H1 (cell line): ENCODE measurements at regions not wholly inside any gene's neighbourhood (a gene's known extent, or its start where the extent isn't known, plus 50 kb on each side); places are given as distances from the start of the nearest gene placed in this dataset.

Source experiments
- CTCF ChIA-PET: fragments of 300-600 bp; sonication (Branson Sonifier 250); formaldehyde crosslinking; loops from one replicate; lab custom pipeline; 2021; ENCODE audit not compliant: partially characterized antibody; lab: Charles Lee
- POLR2A ChIA-PET: fragments of 300-600 bp; sonication (Branson Sonifier 250); formaldehyde crosslinking; loops from one replicate; lab custom pipeline; 2021; ENCODE audit warnings: inconsistent platforms; ENCODE audit not compliant: partially characterized antibody; lab: Charles Lee
- DNase-seq, 2 experiments: peaks; one replicate each; pipeline versions ENCODE4 v3.0.0 to v3.0.0-alpha.2; 2010 to 2022; ENCODE audit warnings: low spot score in 2 of 2, low read depth in 1 of 2, mixed read lengths in 1 of 2
- FAIRE-seq: peaks from 2 replicates; lab custom pipeline; 2011; peaks lifted over from hg19 to GRCh38; lab: Jason Lieb, UNC
- H2AFZ ChIP-seq: 2 replicates; pipeline ENCODE4 v1.8.1; 2012; ENCODE audit warnings: low read length, inconsistent platforms
- H2AK5ac ChIP-seq: 2 replicates; pipeline ENCODE4 v1.6.1; 2013; ENCODE audit warnings: low read depth, low read length
- H2BK120ac ChIP-seq: replicated peaks from 2 replicates; pipeline ENCODE3; 2013; ENCODE audit warnings: low read depth, low read length, inconsistent platforms
- H2BK12ac ChIP-seq: 2 replicates; pipeline ENCODE4 v1.6.1; 2013; ENCODE audit warnings: low read depth, low read length
- H2BK15ac ChIP-seq: 2 replicates; pipeline ENCODE4 v1.6.1; 2013; ENCODE audit warnings: low read length
- H2BK20ac ChIP-seq: 2 replicates; pipeline ENCODE4 v1.6.1; 2013; ENCODE audit warnings: low read length
- H2BK5ac ChIP-seq: 2 replicates; pipeline ENCODE4 v1.6.1; 2013; ENCODE audit warnings: low read depth, low read length
- H3K14ac ChIP-seq: 2 replicates; pipeline ENCODE4 v1.6.1; 2013; ENCODE audit warnings: inconsistent platforms; ENCODE audit not compliant: insufficient read length
- H3K18ac ChIP-seq: 2 replicates; pipeline ENCODE4 v1.6.1; 2013; ENCODE audit warnings: low read length; ENCODE audit errors: extremely low read depth
- H3K23ac ChIP-seq: 2 replicates; pipeline ENCODE4 v1.6.1; 2013; ENCODE audit warnings: inconsistent platforms; ENCODE audit not compliant: insufficient read length
- H3K23me2 ChIP-seq: 2 replicates; pipeline ENCODE4 v1.6.1; 2013; ENCODE audit warnings: low read depth, low read length
- H3K27ac ChIP-seq: 2 replicates; pipeline ENCODE4 v1.6.1; 2011; ENCODE audit warnings: low read depth, low read length, inconsistent platforms
- H3K27me3 ChIP-seq, 4 experiments: replicated peaks in 1 of 4; 1 replicate in 1 of 4; 2 replicates in 3 of 4; pipeline versions ENCODE4 v1.6.1 to v1.8.1; 2011 to 2013; ENCODE audit warnings: low read length in 3 of 4, mild to moderate bottlenecking in 3 of 4, inconsistent platforms in 2 of 4, mixed read lengths in 2 of 4, moderate library complexity in 1 of 4; ENCODE audit not compliant: control insufficient read depth in 3 of 4, insufficient read depth in 3 of 4; ENCODE audit errors: extremely low read depth in 1 of 4
- H3K36me3 ChIP-seq, 4 experiments: 2 replicates each; pipeline versions ENCODE4 v1.6.1 to v1.8.1; 2011 to 2013; ENCODE audit warnings: mild to moderate bottlenecking in 4 of 4, low read length in 3 of 4, moderate library complexity in 2 of 4, control low read depth in 1 of 4, inconsistent platforms in 1 of 4; ENCODE audit not compliant: insufficient read depth in 4 of 4, control insufficient read depth in 2 of 4
- H3K4ac ChIP-seq: replicated peaks from 2 replicates; pipeline ENCODE3; 2013; ENCODE audit warnings: low read length, low read depth, mixed read lengths, inconsistent platforms; ENCODE audit not compliant: insufficient read length
- H3K4me1 ChIP-seq, 4 experiments: replicated peaks in 1 of 4; 1 replicate in 1 of 4; 2 replicates in 3 of 4; pipeline versions ENCODE4 v1.6.1 to v1.8.1; 2011 to 2013; ENCODE audit warnings: low read length in 3 of 4, inconsistent platforms in 2 of 4, mixed read lengths in 1 of 4; ENCODE audit not compliant: insufficient read depth in 4 of 4, control insufficient read depth in 3 of 4
- H3K4me2 ChIP-seq, 2 experiments: 2 replicates each; pipeline versions ENCODE4 v1.6.1 to v1.8.1; 2011 to 2013; ENCODE audit warnings: low read depth in 2 of 2, low read length in 2 of 2, control low read depth in 1 of 2, inconsistent platforms in 1 of 2, mild to moderate bottlenecking in 1 of 2; ENCODE audit not compliant: insufficient read depth in 1 of 2
- H3K4me3 ChIP-seq, 4 experiments: fragments of 200-600, 300-600 bp in 1 of 4; sonication (generic), shearing (Covaris generic), sonication (Bioruptor Twin) in 1 of 4; 2 replicates each; pipeline versions ENCODE4 v1.5.1 to v1.8.1; 2011 to 2016; ENCODE audit warnings: low read length in 4 of 4, low read depth in 3 of 4, control low read depth in 2 of 4, inconsistent platforms in 2 of 4, mild to moderate bottlenecking in 2 of 4, mixed read lengths in 1 of 4, moderate library complexity in 1 of 4; ENCODE audit not compliant: insufficient read depth in 2 of 4; ENCODE audit errors: extremely low read depth in 1 of 4
- H3K56ac ChIP-seq: replicated peaks from 2 replicates; pipeline ENCODE3; 2013; ENCODE audit warnings: low read depth, mild to moderate bottlenecking, mixed read lengths, low read length, inconsistent platforms; ENCODE audit not compliant: insufficient read length
- H3K79me1 ChIP-seq: 2 replicates; pipeline ENCODE4 v1.6.1; 2013; ENCODE audit warnings: low read depth, low read length, control low read depth
- H3K79me2 ChIP-seq, 2 experiments: 2 replicates each; pipeline versions ENCODE4 v1.6.1 to v1.8.1; 2012 to 2013; ENCODE audit warnings: low read length in 2 of 2, mild to moderate bottlenecking in 2 of 2, inconsistent platforms in 1 of 2; ENCODE audit not compliant: insufficient read depth in 2 of 2, control insufficient read depth in 1 of 2
- H3K9ac ChIP-seq, 4 experiments: replicated peaks in 1 of 4; 1 replicate in 1 of 4; 2 replicates in 3 of 4; pipeline versions ENCODE4 v1.6.1 to v1.8.1; 2011 to 2013; ENCODE audit warnings: low read depth in 3 of 4, low read length in 3 of 4, control low read depth in 2 of 4, mild to moderate bottlenecking in 2 of 4, moderate library complexity in 2 of 4, inconsistent platforms in 1 of 4; ENCODE audit errors: extremely low read depth in 1 of 4
- H3K9me3 ChIP-seq, 2 experiments: 2 replicates each; pipeline versions ENCODE4 v1.6.1 to v1.8.1; 2012 to 2013; ENCODE audit warnings: mild to moderate bottlenecking in 2 of 2, moderate library complexity in 2 of 2, control low read depth in 1 of 2, inconsistent platforms in 1 of 2, low read depth in 1 of 2, low read length in 1 of 2, mixed read lengths in 1 of 2; ENCODE audit not compliant: insufficient read depth in 2 of 2
- H4K20me1 ChIP-seq, 2 experiments: replicated peaks in 1 of 2; 2 replicates each; pipeline versions ENCODE3 to v1.8.1; 2011 to 2013; ENCODE audit warnings: inconsistent platforms in 2 of 2, low read length in 2 of 2, mild to moderate bottlenecking in 1 of 2; ENCODE audit not compliant: insufficient read depth in 2 of 2, control insufficient read depth in 1 of 2
- H4K5ac ChIP-seq: 2 replicates; pipeline ENCODE4 v1.6.1; 2013; ENCODE audit warnings: low read length, low read depth, mixed read lengths, inconsistent platforms; ENCODE audit not compliant: insufficient read length
- H4K8ac ChIP-seq: 2 replicates; pipeline ENCODE4 v1.8.0; 2013; ENCODE audit warnings: mild to moderate bottlenecking, moderate library complexity, low read length, inconsistent platforms; ENCODE audit not compliant: insufficient read depth; ENCODE audit errors: extremely low read depth
- H4K91ac ChIP-seq: replicated peaks from 2 replicates; pipeline ENCODE3; 2013; ENCODE audit warnings: low read length, mixed read lengths, inconsistent platforms; ENCODE audit not compliant: insufficient read length
- RNF2 ChIP-seq: fragments of 200-900, 300-1000 bp; sonication (generic); IDR thresholded peaks from 2 replicates; pipeline ENCODE4 v1.7.1; 2016; ENCODE audit warnings: borderline replicate concordance, low read depth, mild to moderate bottlenecking, antibody characterized with exemption, low read length; ENCODE audit not compliant: poor library complexity, severe bottlenecking; ENCODE audit errors: missing control alignments
- SIN3A ChIP-seq, 2 experiments: IDR thresholded peaks in 1 of 2; conservative IDR thresholded peaks in 1 of 2; 2 replicates each; pipeline ENCODE4 v1.6.1; 2011 to 2012; ENCODE audit warnings: low read length in 2 of 2, improper control_type of control experiment in 1 of 2, low read depth in 1 of 2, mild to moderate bottlenecking in 1 of 2
- WGBS, 2 experiments: shearing (Covaris generic) in 1 of 2; methylation state at CpG; one replicate each; pipeline versions ENCODE4 v1.1.6 to v1.1.7; 2013 to 2015; ENCODE audit warnings: low lambda C conversion rate in 2 of 2, mixed read lengths in 2 of 2, inconsistent platforms in 1 of 2, low coverage in 1 of 2, missing lambda C conversion rate in 1 of 2; ENCODE audit not compliant: insufficient replicate concordance in 2 of 2, insufficient coverage in 1 of 2, insufficient read length in 1 of 2; ENCODE audit errors: extremely low coverage in 1 of 2, missing lambda C conversion rate in 1 of 2; 5-methylcytosine and 5-hydroxymethylcytosine counted together

- Histone ChIP-seq H3K23ac (no peak overlapping the region), H3K9ac (no peak overlapping the region), H4K20me1 (no peaks in the 10 kb centered on the region), H2AFZ (no peak overlapping the region), H3K27ac (no peak overlapping the region), H3K4me3 (no peak overlapping the region), H3K9me3 (no peaks in the 10 kb centered on the region), H3K56ac (no peak overlapping the region), H2BK15ac (no peak overlapping the region), H3K4me1 (no peaks in the 10 kb centered on the region), H2BK20ac (no peak overlapping the region), H2AK5ac (no peak overlapping the region), H3K4ac (no peak overlapping the region), H3K79me2 (no peaks in the 10 kb centered on the region), H2BK120ac (no peak overlapping the region), H3K4me2 (no peak overlapping the region), H4K91ac (no peak overlapping the region), H3K18ac (no peak overlapping the region), H3K23me2 (no peaks in the 10 kb centered on the region), H3K27me3 (no peaks in the 10 kb centered on the region), H2BK12ac (no peak overlapping the region), H3K36me3 (no peaks in the 10 kb centered on the region), H3K14ac (no peak overlapping the region), H2BK5ac (no peak overlapping the region), H4K8ac (no peak overlapping the region), H4K5ac (no peak overlapping the region), H3K79me1 (no peaks in the 10 kb centered on the region)
- ChIA-PET POLR2A (no interaction called here), CTCF (no interaction called here)
- FAIRE-seq (no peak), DNase-seq (no peak)
- TF ChIP-seq RNF2 (no peak), SIN3A (conservative IDR thresholded peaks at IDR 0.05 in 1 of 2, IDR thresholded peaks at IDR 0.05 in 1 of 2; ENCODE audit: low read depth in 1 of 2, low read length in 2 of 2) (no peak)
- 94% methylated on average over 2 of the region's 2 CpGs; no CpG with 5 or more reads in 1 of the 2 experiments for WGBS, 2 experiments
These were observed 1019.2 kb downstream of the CDH11 start for GRCh38 chr16:64102654-64103053.
